ENCODE measurements at regions not wholly inside any gene's neighbourhood (a gene's known extent, or its start where the extent isn't known, plus 50 kb on each side); places are given as distances from the start of the nearest gene placed in this dataset.

GRCh38 chr11:19294444-19294843 lies 53.7 kb upstream of the E2F8 start:
- no peaks in the 10 kb centered on the region for H3K4me1 ChIP-seq (replicated peaks in 1 of 2)
- peaks cover 6% of the 10 kb centered on the region for H3K27me3 ChIP-seq
- no peak overlapping the region for H3K4me3 ChIP-seq
- H3K36me3 ChIP-seq (replicated peaks in 1 of 2): no peaks in the 10 kb centered on the region
- WGBS, 4 donors: 70 to 79% (median 74%) methylated on average over 4 of the region's 4 CpGs
- H3K27ac ChIP-seq: no peak overlapping the region
- intact Hi-C loops (cut with DNase I): no loop called here
- TF ChIP-seq POLR2A (IDR thresholded peaks at IDR 0.05): no peak
- DNase-seq: no peak
- H3K9me3 ChIP-seq (replicated peaks in 1 of 3): no peaks in the 10 kb centered on the region

- TF ChIP-seq POLR2A (IDR thresholded peaks at IDR 0.05) (no peak), CTCF (IDR thresholded peaks at IDR 0.05) (no peak)
- WGBS, 4 donors: 49 to 71% (median 58%) methylated on average over 2 of the region's 2 CpGs
- Histone ChIP-seq H3K27ac (no peak overlapping the region), H3K4me3 (no peak overlapping the region), H3K4me1 (replicated peaks in 1 of 2) (no peaks in the 10 kb centered on the region), H3K9me3 (replicated peaks in 1 of 3) (no peaks in the 10 kb centered on the region), H3K36me3 (replicated peaks in 1 of 2) (no peaks in the 10 kb centered on the region), H3K27me3 (peaks cover 3% of the 10 kb centered on the region)
- no peak for DNase-seq
- intact Hi-C loops (cut with DNase I): no loop called here
Measured at GRCh38 chr11:19291064-19291463, 50.3 kb upstream of the E2F8 start.

Small RNAs in the stretch of these regions (microRNA-seq; reads per million reads assigned to microRNA genes)
- gene MIR4486: 0 reads per million in 3 donors

Small RNAs in the stretch of these regions (small RNA-seq; reads per million reads assigned to genes)
- gene MIR4486 (0 reads per million in 2 donors), gene RF00408 (0 reads per million in 2 donors), gene RNA5SP335 (0 reads per million in 2 donors)

Data from adrenal gland (tissue), 9 donors.